DOHH2 (cell line): ENCODE measurements at regions not wholly inside any gene's neighbourhood (a gene's known extent, or its start where the extent isn't known, plus 50 kb on each side); places are given as distances from the start of the nearest gene placed in this dataset.

ENCODE experiments used
- H3F3A ChIP-seq: fragments of 200-600 bp; sonication (generic), shearing (Covaris generic); 2 replicates; pipeline ENCODE4 v1.6.0; 2016; ENCODE audit warnings: antibody characterized with exemption, mild to moderate bottlenecking; ENCODE audit not compliant: control insufficient read depth, insufficient read depth
- H3K27ac ChIP-seq: fragments of 200-600 bp; sonication (generic); 2 replicates; pipeline ENCODE4 v1.5.1; 2014; ENCODE audit warnings: low read depth, mild to moderate bottlenecking, low read length, moderate library complexity
- H3K27me3 ChIP-seq: fragments of 200-600 bp; sonication (generic); 2 replicates; pipeline ENCODE4 v1.6.1; 2014; ENCODE audit warnings: mild to moderate bottlenecking, low read length, mixed read lengths; ENCODE audit not compliant: control insufficient read depth
- H3K36me3 ChIP-seq: fragments of 200-600 bp; sonication (generic); 2 replicates; pipeline ENCODE4 v1.6.1; 2014; ENCODE audit warnings: mild to moderate bottlenecking, low read length, moderate library complexity, mixed read lengths; ENCODE audit not compliant: control insufficient read depth
- H3K4me1 ChIP-seq: fragments of 200-600 bp; sonication (generic); 2 replicates; pipeline ENCODE4 v1.6.1; 2014; ENCODE audit warnings: mild to moderate bottlenecking, low read length, mixed read lengths; ENCODE audit not compliant: control insufficient read depth
- H3K4me2 ChIP-seq: fragments of 200-600 bp; sonication (generic); 2 replicates; pipeline ENCODE4 v1.6.0; 2014; ENCODE audit warnings: mild to moderate bottlenecking, low read length, moderate library complexity
- H3K4me3 ChIP-seq: fragments of 200-600 bp; sonication (generic); 2 replicates; pipeline ENCODE4 v1.5.1; 2014; ENCODE audit warnings: mild to moderate bottlenecking, low read length, mixed read lengths
- H3K79me2 ChIP-seq: fragments of 200-600 bp; sonication (generic); 2 replicates; pipeline ENCODE4 v1.6.1; 2014; ENCODE audit warnings: mild to moderate bottlenecking, low read length, mixed read lengths; ENCODE audit not compliant: control insufficient read depth
- H3K9me2 ChIP-seq: fragments of 200-600 bp; sonication (generic); replicated peaks from 2 replicates; pipeline ENCODE4 v1.6.1; 2014; ENCODE audit warnings: mild to moderate bottlenecking, low read length, mixed read lengths; ENCODE audit not compliant: control insufficient read depth
- H3K9me3 ChIP-seq: fragments of 200-600 bp; sonication (generic); 2 replicates; pipeline ENCODE4 v1.6.1; 2014; ENCODE audit warnings: antibody characterized with exemption, low read length, mixed read lengths; ENCODE audit not compliant: control insufficient read depth, insufficient read depth
- H4K20me1 ChIP-seq: fragments of 200-600 bp; sonication (generic); 2 replicates; pipeline ENCODE4 v1.6.0; 2014; ENCODE audit warnings: low read depth, mild to moderate bottlenecking, antibody characterized with exemption, low read length, moderate library complexity; ENCODE audit not compliant: control insufficient read depth, insufficient read depth
- EZH2phosphoT487 ChIP-seq: fragments of 200-600 bp; sonication (generic); IDR thresholded peaks from 2 replicates; pipeline ENCODE4 v1.6.1; 2017; ENCODE audit warnings: borderline replicate concordance, mild to moderate bottlenecking, antibody characterized with exemption, low read length, moderate library complexity, mixed read lengths
- TF ChIP-seq, protein P1 (sequence below): fragments of 200-600 bp; sonication (generic); IDR thresholded peaks from one replicate; pipeline ENCODE4 v1.5.1; 2014; ENCODE audit warnings: antibody characterized with exemption, mild to moderate bottlenecking, low read depth, low read length; ENCODE audit not compliant: poor library complexity, severe bottlenecking

DNA sequence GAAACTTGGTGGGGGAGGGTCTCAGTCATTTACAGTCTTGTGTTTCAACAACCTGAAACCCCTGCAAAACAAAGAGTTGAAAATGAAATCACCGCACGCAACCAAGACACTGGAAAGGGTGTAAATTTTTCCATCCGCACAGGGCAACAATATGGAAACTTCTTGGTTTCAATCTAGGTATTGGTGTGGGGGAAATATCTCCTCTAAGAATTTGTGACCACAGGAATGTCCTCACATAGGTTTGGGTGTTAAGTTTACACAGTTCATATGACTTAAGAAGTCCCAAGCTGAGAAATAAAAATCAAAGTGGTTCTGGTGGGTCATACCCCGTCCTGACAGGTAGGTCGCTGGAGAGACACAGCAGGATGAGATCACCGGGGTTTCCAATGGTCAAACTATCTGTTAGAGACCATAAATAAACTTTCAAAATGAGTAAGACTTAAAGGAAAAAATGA lies 51.9 kb upstream of the PIP5K1B start:
- no peaks in the 10 kb centered on the region for H3K9me2 ChIP-seq
- no peaks in the 10 kb centered on the region for H3K36me3 ChIP-seq
- peaks cover 12% of the 10 kb centered on the region for H3K27me3 ChIP-seq
- H3K4me2 ChIP-seq, result no peak overlapping the region
- H4K20me1 ChIP-seq, result no peaks in the 10 kb centered on the region
- no peaks in the 10 kb centered on the region for H3K79me2 ChIP-seq
- H3K9me3 ChIP-seq, result no peaks in the 10 kb centered on the region
- TF ChIP-seq, protein P1, sequence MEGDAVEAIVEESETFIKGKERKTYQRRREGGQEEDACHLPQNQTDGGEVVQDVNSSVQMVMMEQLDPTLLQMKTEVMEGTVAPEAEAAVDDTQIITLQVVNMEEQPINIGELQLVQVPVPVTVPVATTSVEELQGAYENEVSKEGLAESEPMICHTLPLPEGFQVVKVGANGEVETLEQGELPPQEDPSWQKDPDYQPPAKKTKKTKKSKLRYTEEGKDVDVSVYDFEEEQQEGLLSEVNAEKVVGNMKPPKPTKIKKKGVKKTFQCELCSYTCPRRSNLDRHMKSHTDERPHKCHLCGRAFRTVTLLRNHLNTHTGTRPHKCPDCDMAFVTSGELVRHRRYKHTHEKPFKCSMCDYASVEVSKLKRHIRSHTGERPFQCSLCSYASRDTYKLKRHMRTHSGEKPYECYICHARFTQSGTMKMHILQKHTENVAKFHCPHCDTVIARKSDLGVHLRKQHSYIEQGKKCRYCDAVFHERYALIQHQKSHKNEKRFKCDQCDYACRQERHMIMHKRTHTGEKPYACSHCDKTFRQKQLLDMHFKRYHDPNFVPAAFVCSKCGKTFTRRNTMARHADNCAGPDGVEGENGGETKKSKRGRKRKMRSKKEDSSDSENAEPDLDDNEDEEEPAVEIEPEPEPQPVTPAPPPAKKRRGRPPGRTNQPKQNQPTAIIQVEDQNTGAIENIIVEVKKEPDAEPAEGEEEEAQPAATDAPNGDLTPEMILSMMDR, result no peak
- no peak for TF ChIP-seq EZH2phosphoT487
- H3K4me3 ChIP-seq, result no peak overlapping the region
- no peak overlapping the region for H3K27ac ChIP-seq
- no peaks in the 10 kb centered on the region for H3K4me1 ChIP-seq
- no peaks in the 10 kb centered on the region for H3F3A ChIP-seq

DNA sequence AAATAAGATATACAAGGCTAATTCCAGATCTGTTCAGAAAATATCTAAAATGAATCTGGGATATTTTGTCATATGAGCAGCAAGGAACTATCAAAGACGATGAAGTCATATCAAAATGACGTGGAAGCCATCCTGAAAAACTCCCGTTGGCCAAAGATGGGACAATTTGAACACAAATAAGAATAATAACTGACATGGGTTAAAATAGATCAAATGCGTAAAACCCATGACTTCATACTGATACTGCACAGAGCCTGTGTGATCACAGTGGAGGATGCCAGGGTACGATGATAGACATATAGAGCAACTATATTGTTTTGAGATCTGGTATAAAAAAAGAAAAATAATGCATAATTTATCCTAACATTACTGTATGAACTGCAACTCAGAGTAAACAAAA lies 51.0 kb upstream of the PIP5K1B start:
- no peak overlapping the region for H3K4me2 ChIP-seq
- no peaks in the 10 kb centered on the region for H3K9me3 ChIP-seq
- H3K27me3 ChIP-seq, result peaks cover 12% of the 10 kb centered on the region
- H3K4me3 ChIP-seq, result no peak overlapping the region
- no peak overlapping the region for H3K27ac ChIP-seq
- TF ChIP-seq, protein P1, result no peak
- TF ChIP-seq EZH2phosphoT487, result no peak
- no peaks in the 10 kb centered on the region for H3K4me1 ChIP-seq
- no peaks in the 10 kb centered on the region for H3K36me3 ChIP-seq
- no peaks in the 10 kb centered on the region for H3K79me2 ChIP-seq
- no peaks in the 10 kb centered on the region for H3K9me2 ChIP-seq
- H4K20me1 ChIP-seq, result no peaks in the 10 kb centered on the region
- no peaks in the 10 kb centered on the region for H3F3A ChIP-seq
